OCI-M1 (cell line): ENCODE measurements at regions not wholly inside any gene's neighbourhood (a gene's known extent, or its start where the extent isn't known, plus 50 kb on each side); places are given as distances from the start of the nearest gene placed in this dataset.
"Not testable (repeated sequence)": the region's sequence is repeated elsewhere in the genome, so short reads cannot be mapped to it uniquely, and the experiment has no call there.

Experiments
- DNase-seq: peaks from one replicate; lab custom pipeline; 2025; lab: John Stamatoyannopoulos, UW

- peak; percentile 36 for DNase-seq
Observed at GRCh38 chr2:192953116-192953515, 758.4 kb upstream of the TMEFF2 start.

GRCh38 chr2:192952245-192952644 is 757.5 kb upstream of the TMEFF2 start:
- peak; percentile 36 for DNase-seq

DNA sequence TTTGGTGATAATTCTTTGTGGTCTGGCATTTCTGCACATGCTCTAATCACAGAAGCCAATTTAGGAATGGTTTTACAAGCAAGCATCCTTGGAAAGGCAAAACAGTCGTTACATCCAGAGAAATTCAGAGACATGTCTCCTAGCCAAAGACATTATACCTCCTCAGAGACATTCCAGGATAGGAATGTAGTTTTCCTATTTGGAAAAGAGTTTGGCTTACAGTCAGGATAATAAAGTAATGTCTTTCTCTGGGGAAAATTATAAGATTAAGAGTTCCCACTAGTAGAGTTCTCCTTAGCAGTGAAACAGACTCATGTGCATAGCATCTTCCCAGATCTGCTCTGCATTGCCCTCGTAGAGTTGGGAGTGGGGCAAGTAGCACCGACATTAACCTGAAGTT is 753.6 kb upstream of the TMEFF2 start:
- DNase-seq = no peak

DNA sequence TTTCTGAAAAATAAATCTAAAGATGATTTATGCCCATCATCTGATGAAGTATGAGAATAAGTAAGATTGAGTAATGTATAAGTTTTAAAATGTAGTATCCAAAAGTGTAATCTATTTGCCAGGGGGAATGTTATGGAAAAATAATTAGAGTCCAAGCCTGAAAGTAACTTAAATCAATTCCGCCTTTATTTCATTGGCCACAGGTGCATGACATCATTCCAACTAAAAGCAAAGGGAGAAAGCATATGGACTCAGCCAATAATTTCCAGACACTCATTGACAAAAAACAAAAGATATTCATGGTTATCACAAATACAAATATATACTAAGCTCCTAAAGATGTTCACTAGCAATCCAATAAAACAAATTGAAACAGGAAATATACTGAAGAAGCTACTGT is 752.6 kb upstream of the TMEFF2 start:
- no peak for DNase-seq

DNA sequence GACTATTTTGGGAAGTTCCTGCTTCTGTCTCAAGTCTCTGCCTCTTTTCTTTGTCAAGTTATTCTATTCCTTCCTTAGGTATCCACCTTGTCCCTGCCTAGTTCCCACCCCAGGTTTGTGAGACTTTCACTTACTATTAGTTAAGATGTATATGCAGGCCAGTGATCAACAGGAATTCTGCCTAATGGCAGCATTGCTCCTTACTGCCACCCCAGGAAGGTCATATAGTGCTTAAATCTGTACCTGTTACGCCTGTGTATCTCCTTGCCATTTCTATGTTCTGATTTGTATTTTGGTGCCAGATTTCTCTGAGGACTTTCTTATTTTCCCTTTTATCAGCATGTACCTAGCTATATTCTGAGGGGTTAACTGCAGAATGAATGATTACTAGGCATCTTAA is 746.0 kb upstream of the TMEFF2 start:
- DNase-seq = no peak

GRCh38 chr2:192932376-192932775 is 737.6 kb upstream of the TMEFF2 start:
- DNase-seq = no peak

- DNase-seq = not testable (repeated sequence)
Observed at GRCh38 chr2:192921631-192922030, 726.9 kb upstream of the TMEFF2 start.

DNA sequence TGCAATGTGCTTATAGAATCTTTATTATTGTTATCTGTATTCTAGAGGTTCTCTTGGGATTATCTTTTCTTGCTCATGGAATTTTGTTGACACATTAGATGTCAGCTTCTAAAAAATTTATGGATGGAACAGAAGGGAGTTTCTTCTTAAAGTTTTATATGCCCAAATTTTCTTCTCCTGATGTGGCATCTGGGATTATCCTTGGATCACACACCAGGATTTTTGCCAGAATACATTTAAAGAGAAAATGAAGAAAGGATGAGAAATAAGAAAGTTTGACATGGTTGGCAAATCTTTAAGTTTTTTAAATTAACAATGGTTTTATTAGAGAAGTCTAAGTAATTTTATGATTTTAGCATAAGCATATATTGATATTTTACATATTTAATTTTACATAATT is 706.7 kb upstream of the TMEFF2 start:
- no peak for DNase-seq

DNA sequence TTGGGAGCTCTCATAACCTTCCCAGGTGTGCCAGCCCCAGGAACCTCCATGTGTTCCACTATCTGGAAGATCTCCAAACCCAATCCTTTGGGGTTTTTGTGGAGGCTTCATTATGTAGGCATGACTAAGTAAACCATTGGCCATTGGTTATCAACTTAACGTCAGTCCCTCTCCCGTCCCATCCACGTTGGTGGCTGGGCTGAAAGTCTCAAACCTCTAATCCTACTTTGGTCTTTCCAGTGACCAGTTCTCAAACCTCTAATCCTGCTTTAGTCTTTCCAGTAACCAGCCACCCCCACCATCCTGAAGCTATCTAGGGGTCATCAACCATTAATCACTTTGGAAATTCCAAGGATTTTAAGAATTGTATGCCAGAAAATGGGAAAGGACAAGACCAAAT is 704.7 kb upstream of the TMEFF2 start:
- DNase-seq = no peak

- DNase-seq = not testable (repeated sequence)
Observed at GRCh38 chr2:192893976-192894375, 699.2 kb upstream of the TMEFF2 start.

GRCh38 chr2:192888109-192888508 is 693.4 kb upstream of the TMEFF2 start:
- DNase-seq = no peak

GRCh38 chr2:192887337-192887736 is 692.6 kb upstream of the TMEFF2 start:
- DNase-seq = no peak

- no peak for DNase-seq
Observed at GRCh38 chr2:192886636-192887035, 691.9 kb upstream of the TMEFF2 start.

DNA sequence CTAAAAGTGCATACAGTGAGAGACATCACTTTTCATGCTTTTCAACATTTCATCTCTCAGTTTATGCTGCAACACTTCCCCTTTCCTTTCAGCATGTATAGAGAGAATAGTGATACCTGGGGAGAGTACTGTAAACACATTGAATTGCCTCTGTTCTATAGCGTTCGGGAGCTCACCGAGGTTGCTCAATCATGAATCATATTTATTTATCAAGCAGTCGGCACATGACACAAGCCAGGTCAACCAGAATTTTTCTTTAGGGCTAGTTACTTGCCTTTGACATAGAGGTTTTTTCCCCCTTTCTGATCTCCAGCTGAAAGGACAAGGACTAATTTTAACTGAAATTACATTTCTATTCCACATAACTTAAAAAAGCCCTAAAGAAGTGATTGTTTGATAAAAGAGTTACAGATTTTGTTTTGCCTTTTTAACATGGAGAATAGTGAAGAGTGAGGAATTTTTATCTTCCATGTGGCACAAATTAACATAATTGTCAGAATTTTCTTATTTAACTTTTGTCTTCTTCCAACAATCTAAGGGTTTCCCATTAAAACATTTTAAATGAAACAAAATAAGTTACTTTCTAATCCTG is 690.9 kb upstream of the TMEFF2 start:
- DNase-seq = peak; percentile 26

DNA sequence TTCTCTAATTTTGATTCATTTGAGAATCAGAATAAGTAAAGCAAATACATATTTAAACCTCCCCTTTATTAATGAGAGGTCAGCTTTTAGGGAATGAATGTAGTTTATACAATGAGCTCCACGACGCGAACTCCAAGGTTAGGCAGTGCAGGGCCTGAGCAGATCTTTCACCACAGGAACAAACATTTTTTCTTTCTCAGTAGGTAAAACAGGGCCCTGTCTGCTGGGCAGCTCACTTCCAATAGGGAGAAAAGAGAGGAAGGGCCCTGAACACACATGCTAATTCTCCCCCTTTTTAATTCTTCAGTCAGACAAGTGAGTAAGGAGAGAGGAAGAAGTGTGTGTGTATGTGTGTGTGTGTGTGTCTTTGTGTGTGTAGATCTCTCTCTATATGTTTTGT is 682.4 kb upstream of the TMEFF2 start:
- DNase-seq = no peak

- DNase-seq = no peak
Observed at GRCh38 chr2:192876698-192877097, 682.0 kb upstream of the TMEFF2 start.

DNA sequence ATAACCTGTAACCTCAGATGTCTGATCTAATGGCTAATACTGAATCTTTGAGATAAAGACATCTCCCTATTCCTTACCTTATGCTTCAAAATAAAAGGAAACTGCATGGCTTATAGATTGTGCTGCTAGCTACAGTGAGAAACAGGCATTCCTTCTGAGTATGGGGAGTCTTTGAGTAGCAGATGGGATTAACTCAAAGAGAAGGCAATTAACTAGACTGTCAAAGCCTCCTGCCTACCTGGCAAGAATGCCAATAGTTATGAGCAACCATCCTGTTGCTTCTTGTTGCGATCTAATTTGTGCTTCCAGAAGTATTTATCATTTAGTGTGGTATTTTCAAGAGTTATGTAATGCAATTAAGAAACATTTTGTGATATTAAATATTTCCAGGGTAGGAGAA is 660.0 kb upstream of the TMEFF2 start:
- DNase-seq = no peak

GRCh38 chr2:192854031-192854430 is 659.3 kb upstream of the TMEFF2 start:
- DNase-seq = no peak

DNA sequence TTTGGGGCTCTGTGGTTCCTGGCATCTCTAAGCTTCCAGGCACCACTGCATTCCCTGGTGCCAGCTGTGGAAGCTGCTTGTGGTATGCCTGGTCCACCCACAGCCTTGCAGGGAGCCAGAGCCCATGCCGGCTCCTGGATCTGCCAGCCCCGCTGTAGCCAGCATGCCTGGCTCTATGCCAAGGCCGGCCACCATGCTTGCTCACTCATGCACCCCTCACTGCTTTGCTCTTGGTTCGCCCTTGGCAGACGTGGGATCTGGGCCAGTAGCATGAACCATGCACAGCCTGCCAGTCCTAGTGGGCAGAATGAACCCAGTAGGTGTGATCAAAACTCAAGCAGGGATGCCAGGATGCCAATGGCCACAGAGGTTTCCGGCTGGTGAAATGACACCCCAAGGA is 634.2 kb upstream of the TMEFF2 start:
- DNase-seq = no peak

- no peak for DNase-seq
Observed at GRCh38 chr2:192828175-192828574, 633.4 kb upstream of the TMEFF2 start.

DNA sequence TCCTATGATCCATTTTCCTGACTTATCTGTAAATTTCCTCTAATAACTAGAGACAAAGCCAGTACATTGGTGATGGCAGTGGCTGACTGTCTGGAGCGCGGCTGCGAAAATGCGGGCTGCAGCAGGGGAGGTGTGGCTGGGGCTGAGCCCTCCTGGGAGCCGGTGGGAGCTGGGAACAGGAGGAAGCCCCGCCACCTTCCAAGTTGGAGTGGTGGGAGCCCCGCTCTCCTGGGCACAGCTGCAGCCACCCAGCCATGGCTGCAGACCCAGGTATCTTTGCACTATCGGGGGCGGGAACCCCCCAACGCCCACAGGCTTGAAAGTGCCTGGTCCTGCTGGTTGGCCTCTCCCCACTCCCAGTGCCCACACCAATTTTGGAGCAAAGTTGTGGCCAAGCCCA is 633.0 kb upstream of the TMEFF2 start:
- no peak for DNase-seq

- no peak for DNase-seq
Observed at GRCh38 chr2:192814376-192814775, 619.6 kb upstream of the TMEFF2 start.

DNA sequence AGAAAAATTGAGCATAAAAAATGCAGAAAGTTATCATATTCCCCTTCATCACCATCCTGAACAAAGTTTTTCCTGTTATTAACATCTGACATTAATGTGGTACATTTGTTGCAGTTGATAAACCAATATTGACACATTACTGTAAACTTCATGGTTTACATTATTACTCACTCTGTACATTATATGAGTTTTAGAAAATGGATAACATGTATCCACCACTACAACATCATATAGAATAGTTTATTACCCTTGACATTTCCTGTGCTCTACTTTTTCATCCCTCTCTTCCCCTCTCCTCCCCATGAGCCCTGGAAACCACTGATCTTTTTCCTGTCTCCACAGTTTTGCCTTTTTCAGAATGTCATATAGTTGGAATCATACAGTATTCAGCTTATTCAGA is 618.6 kb upstream of the TMEFF2 start:
- DNase-seq = no peak

- no peak for DNase-seq
Observed at GRCh38 chr2:192809173-192809572, 614.4 kb upstream of the TMEFF2 start.

DNA sequence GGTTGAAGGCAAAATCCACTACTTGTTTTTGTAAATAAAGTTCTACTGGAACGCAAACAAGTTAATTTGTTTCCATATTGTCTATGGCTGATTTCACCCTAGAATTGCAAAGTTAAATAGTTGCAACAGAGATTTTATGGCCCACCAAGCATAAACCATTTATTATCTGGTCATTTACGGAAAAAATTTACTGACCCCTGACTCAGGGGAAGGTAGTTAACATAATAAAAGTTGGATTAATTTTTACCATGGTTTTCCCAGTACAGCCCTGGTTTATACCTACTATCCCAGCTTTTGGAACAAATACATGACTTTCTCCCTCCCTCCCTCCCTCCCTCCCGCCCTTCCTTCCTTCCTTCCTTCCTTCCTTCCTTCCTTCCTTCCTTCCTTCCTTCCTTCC is 588.9 kb upstream of the TMEFF2 start:
- DNase-seq = no peak
